ENCODE measurements at regions not wholly inside any gene's neighbourhood (a gene's known extent, or its start where the extent isn't known, plus 50 kb on each side); places are given as distances from the start of the nearest gene placed in this dataset.

DNA sequence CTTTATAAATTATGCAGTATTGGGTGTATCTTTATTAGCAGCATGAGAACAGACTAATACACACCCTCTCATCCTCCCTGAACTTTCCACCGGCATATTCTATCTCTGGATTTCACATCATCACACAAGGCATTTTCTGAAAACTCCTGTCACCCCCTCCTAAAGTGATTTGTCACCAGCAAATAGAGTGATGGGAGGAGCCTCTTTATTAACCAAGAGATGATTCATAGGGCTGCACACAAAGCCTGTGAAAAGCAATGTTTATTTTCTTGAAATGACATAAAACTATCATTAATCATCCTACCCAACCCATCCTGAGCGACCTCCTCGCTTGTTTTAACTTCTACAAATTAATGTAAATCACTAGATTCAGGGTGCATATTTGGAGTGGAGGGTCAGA, 394.7 kb upstream of the SULF2 start:
- no peak overlapping the region for H3K27ac ChIP-seq
- H3K27me3 ChIP-seq, result no peaks in the 10 kb centered on the region
- H3K36me3 ChIP-seq, result no peaks in the 10 kb centered on the region
- no peak for TF ChIP-seq POLR2A (IDR thresholded peaks at IDR 0.05)
- no peak for TF ChIP-seq POLR2AphosphoS5 (IDR thresholded peaks at IDR 0.05; ENCODE audit: insufficient read depth in 1 of 2, low read depth in 1 of 2)
- TF ChIP-seq, protein P1, sequence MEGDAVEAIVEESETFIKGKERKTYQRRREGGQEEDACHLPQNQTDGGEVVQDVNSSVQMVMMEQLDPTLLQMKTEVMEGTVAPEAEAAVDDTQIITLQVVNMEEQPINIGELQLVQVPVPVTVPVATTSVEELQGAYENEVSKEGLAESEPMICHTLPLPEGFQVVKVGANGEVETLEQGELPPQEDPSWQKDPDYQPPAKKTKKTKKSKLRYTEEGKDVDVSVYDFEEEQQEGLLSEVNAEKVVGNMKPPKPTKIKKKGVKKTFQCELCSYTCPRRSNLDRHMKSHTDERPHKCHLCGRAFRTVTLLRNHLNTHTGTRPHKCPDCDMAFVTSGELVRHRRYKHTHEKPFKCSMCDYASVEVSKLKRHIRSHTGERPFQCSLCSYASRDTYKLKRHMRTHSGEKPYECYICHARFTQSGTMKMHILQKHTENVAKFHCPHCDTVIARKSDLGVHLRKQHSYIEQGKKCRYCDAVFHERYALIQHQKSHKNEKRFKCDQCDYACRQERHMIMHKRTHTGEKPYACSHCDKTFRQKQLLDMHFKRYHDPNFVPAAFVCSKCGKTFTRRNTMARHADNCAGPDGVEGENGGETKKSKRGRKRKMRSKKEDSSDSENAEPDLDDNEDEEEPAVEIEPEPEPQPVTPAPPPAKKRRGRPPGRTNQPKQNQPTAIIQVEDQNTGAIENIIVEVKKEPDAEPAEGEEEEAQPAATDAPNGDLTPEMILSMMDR (IDR thresholded peaks at IDR 0.05), result no peak
- intact Hi-C loops (cut with DNase I), result no loop called here
- H3K4me3 ChIP-seq, result no peak overlapping the region
- DNase-seq (ENCODE audit: extremely low spot score in 2 of 2), result no peak
- peaks cover 10% of the 10 kb centered on the region for H3K4me1 ChIP-seq
- H3K9me3 ChIP-seq, result no peaks in the 10 kb centered on the region

DNA sequence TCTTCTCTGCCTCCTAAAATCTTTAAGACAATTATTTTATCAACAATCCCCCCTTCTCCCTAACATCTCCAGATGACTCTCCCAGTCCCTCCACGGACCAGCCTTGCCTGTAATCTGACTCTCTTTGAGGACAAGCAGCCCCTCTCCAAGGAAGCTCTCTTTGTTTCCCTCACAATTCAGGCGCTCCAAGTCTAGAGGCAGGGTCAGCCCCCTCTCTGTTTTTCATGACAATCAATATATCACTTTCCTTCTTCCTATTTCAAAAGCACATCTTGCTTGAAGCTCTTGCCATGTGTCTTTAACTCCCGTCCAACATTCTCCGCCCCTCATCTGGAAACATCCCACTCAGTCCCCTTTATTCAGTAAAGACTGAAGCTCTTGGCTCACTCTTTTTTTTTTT, 393.4 kb upstream of the SULF2 start:
- DNase-seq (ENCODE audit: extremely low spot score in 2 of 2), result no peak
- H3K4me1 ChIP-seq, result peaks cover 10% of the 10 kb centered on the region
- no peaks in the 10 kb centered on the region for H3K27me3 ChIP-seq
- H3K4me3 ChIP-seq, result no peak overlapping the region
- no peak overlapping the region for H3K27ac ChIP-seq
- TF ChIP-seq, protein P1 (IDR thresholded peaks at IDR 0.05), result no peak
- no peak for TF ChIP-seq POLR2AphosphoS5 (IDR thresholded peaks at IDR 0.05; ENCODE audit: insufficient read depth in 1 of 2, low read depth in 1 of 2)
- no peak for TF ChIP-seq POLR2A (IDR thresholded peaks at IDR 0.05)
- no peaks in the 10 kb centered on the region for H3K36me3 ChIP-seq
- H3K9me3 ChIP-seq, result no peaks in the 10 kb centered on the region
- intact Hi-C loops (cut with DNase I), result no loop called here

DNA sequence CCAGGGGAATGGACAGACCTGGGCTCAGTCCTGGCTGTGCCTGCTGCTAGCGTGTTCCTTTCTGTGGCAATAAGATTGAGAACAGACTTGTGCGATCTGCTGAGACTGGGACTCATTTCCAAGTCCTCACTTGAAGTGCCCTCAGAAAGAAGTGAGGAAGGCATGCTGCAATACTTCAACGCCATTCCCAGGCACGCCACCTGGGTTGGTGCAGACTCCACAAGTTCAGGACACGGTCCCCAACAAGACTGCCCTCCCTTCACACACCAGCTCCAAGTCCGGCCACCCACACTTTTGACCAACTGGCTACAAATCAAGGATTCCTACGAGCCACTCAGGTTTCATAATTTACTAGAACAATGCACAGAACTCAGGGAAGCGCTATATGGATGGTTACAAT, 391.8 kb upstream of the SULF2 start:
- Histone ChIP-seq H3K4me3 (no peak overlapping the region), H3K9me3 (no peaks in the 10 kb centered on the region), H3K36me3 (no peaks in the 10 kb centered on the region), H3K27me3 (no peaks in the 10 kb centered on the region), H3K27ac (no peak overlapping the region), H3K4me1 (peaks cover 13% of the 10 kb centered on the region)
- intact Hi-C loops (cut with DNase I), result no loop called here
- no peak for DNase-seq (ENCODE audit: extremely low spot score in 2 of 2)
- TF ChIP-seq POLR2AphosphoS5 (IDR thresholded peaks at IDR 0.05; ENCODE audit: insufficient read depth in 1 of 2, low read depth in 1 of 2) (no peak), POLR2A (IDR thresholded peaks at IDR 0.05) (no peak)
- TF ChIP-seq, protein P1 (IDR thresholded peaks at IDR 0.05), result no peak

DNA sequence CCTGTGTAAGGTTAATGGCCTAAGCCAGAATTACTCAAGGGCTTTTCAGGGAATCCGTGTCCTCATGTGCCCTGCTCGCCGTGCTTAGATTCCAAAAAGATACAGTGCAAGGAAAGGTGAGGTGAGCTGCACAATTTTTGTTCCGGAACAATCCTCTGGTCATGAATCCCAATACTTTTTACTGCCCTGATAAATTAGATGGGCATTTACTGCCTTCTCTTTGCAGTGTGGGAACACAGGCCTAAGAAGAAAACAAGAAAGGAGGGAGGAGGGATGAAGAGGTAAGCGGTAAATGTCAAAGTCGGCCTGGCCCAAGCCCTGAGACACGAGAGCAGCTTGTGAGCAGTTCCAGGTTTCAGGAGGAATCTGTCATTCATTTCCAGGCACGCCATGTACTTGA, 390.9 kb upstream of the SULF2 start:
- Histone ChIP-seq H3K4me1 (peaks cover 22% of the 10 kb centered on the region), H3K9me3 (no peaks in the 10 kb centered on the region), H3K36me3 (no peaks in the 10 kb centered on the region), H3K27ac (no peak overlapping the region), H3K27me3 (no peaks in the 10 kb centered on the region), H3K4me3 (no peak overlapping the region)
- no peak for DNase-seq (ENCODE audit: extremely low spot score in 2 of 2)
- TF ChIP-seq POLR2AphosphoS5 (IDR thresholded peaks at IDR 0.05; ENCODE audit: insufficient read depth in 1 of 2, low read depth in 1 of 2) (no peak), POLR2A (IDR thresholded peaks at IDR 0.05) (no peak)
- TF ChIP-seq, protein P1 (IDR thresholded peaks at IDR 0.05), result no peak
- intact Hi-C loops (cut with DNase I), result no loop called here

DNA sequence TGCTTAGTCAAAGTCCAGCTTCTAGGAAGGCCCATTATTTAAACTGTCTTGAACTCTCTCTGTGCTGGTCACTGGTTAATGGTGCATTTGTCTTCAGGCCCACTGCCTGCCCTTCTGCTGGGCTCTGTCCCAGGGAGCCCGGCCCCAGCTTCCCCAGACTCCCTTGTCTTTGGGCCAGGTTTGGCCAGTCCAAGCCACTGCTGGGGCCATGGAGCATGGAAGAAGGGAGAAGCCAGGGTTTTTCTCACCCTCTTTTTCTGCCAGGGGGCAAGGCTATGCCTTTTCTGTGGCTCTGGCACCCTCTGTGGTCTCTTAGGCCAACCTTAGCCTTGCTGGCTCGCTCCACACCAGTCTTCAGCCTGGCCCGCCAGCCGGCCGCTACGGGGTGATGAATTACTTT, 390.0 kb upstream of the SULF2 start:
- Histone ChIP-seq H3K9me3 (no peaks in the 10 kb centered on the region), H3K4me1 (peaks cover 17% of the 10 kb centered on the region), H3K4me3 (no peak overlapping the region), H3K27ac (no peak overlapping the region), H3K36me3 (no peaks in the 10 kb centered on the region), H3K27me3 (no peaks in the 10 kb centered on the region)
- no peak for DNase-seq (ENCODE audit: extremely low spot score in 2 of 2)
- TF ChIP-seq POLR2A (IDR thresholded peaks at IDR 0.05), result no peak
- no peak for TF ChIP-seq POLR2AphosphoS5 (IDR thresholded peaks at IDR 0.05; ENCODE audit: insufficient read depth in 1 of 2, low read depth in 1 of 2)
- TF ChIP-seq, protein P1 (IDR thresholded peaks at IDR 0.05), result no peak
- intact Hi-C loops (cut with DNase I), result no loop called here
